SK-N-SH (cell line): ENCODE measurements at regions not wholly inside any gene's neighbourhood (a gene's known extent, or its start where the extent isn't known, plus 50 kb on each side); places are given as distances from the start of the nearest gene placed in this dataset.

Experiments
- CTCF ChIA-PET: fragments of 300-600, 350-600 bp; formaldehyde crosslinking; extraction: SDS; loops from one replicate; lab custom pipeline; 2021; lab: Yijun Ruan, JAX
- POLR2A ChIA-PET: fragments of 350-600 bp; sonication (Branson Sonifier 250); formaldehyde crosslinking; extraction: SDS; loops from one replicate; lab custom pipeline; 2020; ENCODE audit warnings: antibody characterized with exemption, inconsistent platforms; lab: Yijun Ruan, JAX
- DNase-seq: peaks from one replicate; pipeline ENCODE4 v3.0.0; 2012
- H2AFZ ChIP-seq: fragments of 200-600 bp; sonication (generic); 2 replicates; pipeline ENCODE4 v1.8.1; 2016; ENCODE audit warnings: antibody characterized with exemption, mild to moderate bottlenecking, low read depth
- H3F3A ChIP-seq: fragments of 200-600 bp; sonication (generic); replicated peaks from 2 replicates; pipeline ENCODE3; 2016; ENCODE audit warnings: antibody characterized with exemption, mild to moderate bottlenecking; ENCODE audit not compliant: insufficient read depth
- H3K27ac ChIP-seq, 2 experiments: fragments of 200-500 bp in 1 of 2; fragments of 200-600 bp in 1 of 2; sonication (Bioruptor generic) in 1 of 2; sonication (generic), shearing (Covaris generic) in 1 of 2; 2 replicates each; pipeline versions ENCODE4 v1.5.1 to v1.6.1; 2014 to 2016; ENCODE audit warnings: low read depth in 2 of 2, inconsistent platforms in 1 of 2, low read length in 1 of 2, mild to moderate bottlenecking in 1 of 2, mixed read lengths in 1 of 2
- H3K27me3 ChIP-seq: fragments of 200-600 bp; sonication (generic), shearing (Covaris generic); 2 replicates; pipeline ENCODE4 v1.6.1; 2016; ENCODE audit warnings: mixed run types; ENCODE audit not compliant: insufficient read depth
- H3K36me3 ChIP-seq, 2 experiments: fragments of 200-500 bp in 1 of 2; fragments of 200-600 bp in 1 of 2; sonication (Bioruptor generic) in 1 of 2; sonication (generic) in 1 of 2; replicated peaks in 1 of 2; 2 replicates each; pipeline versions ENCODE3 to v1.5.1; 2014 to 2016; ENCODE audit warnings: low read length in 1 of 2, mild to moderate bottlenecking in 1 of 2; ENCODE audit not compliant: insufficient read depth in 2 of 2, control insufficient read depth in 1 of 2
- H3K4me1 ChIP-seq, 2 experiments: fragments of 200-500 bp in 1 of 2; fragments of 200-600 bp in 1 of 2; sonication (Bioruptor generic) in 1 of 2; sonication (generic), shearing (Covaris generic) in 1 of 2; 2 replicates each; pipeline versions ENCODE4 v1.5.1 to v1.6.1; 2014 to 2016; ENCODE audit warnings: low read depth in 1 of 2, low read length in 1 of 2, mixed run types in 1 of 2; ENCODE audit not compliant: insufficient read depth in 2 of 2, control insufficient read depth in 1 of 2
- H3K4me2 ChIP-seq: fragments of 200-600 bp; sonication (generic), shearing (Covaris generic); 2 replicates; pipeline ENCODE4 v1.6.1; 2017; ENCODE audit warnings: mixed run types
- H3K4me3 ChIP-seq, 2 experiments: fragments of 200-500 bp in 1 of 2; fragments of 200-600 bp in 1 of 2; sonication (Bioruptor generic) in 1 of 2; sonication (generic), shearing (Covaris generic) in 1 of 2; 2 replicates each; pipeline versions ENCODE4 v1.5.1 to v1.8.1; 2014 to 2016; ENCODE audit warnings: low read depth in 2 of 2, inconsistent platforms in 1 of 2, low read length in 1 of 2, mild to moderate bottlenecking in 1 of 2, mixed read lengths in 1 of 2, moderate library complexity in 1 of 2
- H3K79me2 ChIP-seq: fragments of 200-600 bp; sonication (generic); 2 replicates; pipeline ENCODE4 v1.8.1; 2017; ENCODE audit warnings: mild to moderate bottlenecking; ENCODE audit not compliant: insufficient read depth
- H3K9ac ChIP-seq: fragments of 200-600 bp; sonication (generic); 2 replicates; pipeline ENCODE4 v1.6.1; 2017; ENCODE audit warnings: mixed run types
- H3K9me2 ChIP-seq: fragments of 200-600 bp; sonication (generic); 2 replicates; pipeline ENCODE4 v1.6.1; 2017; ENCODE audit warnings: mixed run types
- H3K9me3 ChIP-seq: fragments of 200-600 bp; sonication (generic); 2 replicates; pipeline ENCODE4 v1.6.1; 2017; ENCODE audit warnings: mixed run types, mild to moderate bottlenecking, moderate library complexity
- H4K20me1 ChIP-seq: fragments of 200-600 bp; sonication (generic); 2 replicates; pipeline ENCODE4 v1.6.1; 2017; ENCODE audit warnings: mild to moderate bottlenecking, mixed run types; ENCODE audit not compliant: insufficient read depth
- CHD2 ChIP-seq: fragments of 150-350 bp; IDR thresholded peaks from 2 replicates; pipeline ENCODE4 v1.6.1; 2018; ENCODE audit warnings: low read length; ENCODE audit not compliant: partially characterized antibody
- EP300 ChIP-seq, 2 experiments: IDR thresholded peaks; 2 replicates each; pipeline versions ENCODE4 v1.4.0 to v1.6.1; 2012; ENCODE audit warnings: borderline replicate concordance in 1 of 2, low read depth in 1 of 2, low read length in 1 of 2
- EZH2phosphoT487 ChIP-seq: fragments of 200-600 bp; sonication (generic); IDR thresholded peaks from 2 replicates; pipeline ENCODE4 v1.6.1; 2017; ENCODE audit warnings: low read depth, mixed run types, mild to moderate bottlenecking, antibody characterized with exemption, moderate library complexity, borderline replicate concordance
- FOXJ3 ChIP-seq: sonication (generic); formaldehyde crosslinking; IDR thresholded peaks from 2 replicates; pipeline ENCODE4 v1.5.1; 2020; ENCODE audit warnings: mild to moderate bottlenecking, missing genetic modification reagents
- GATA2 ChIP-seq: sonication (generic); formaldehyde crosslinking; IDR thresholded peaks from 2 replicates; pipeline ENCODE4 v1.5.0; 2020; ENCODE audit warnings: mild to moderate bottlenecking, missing genetic modification reagents
- MEF2A ChIP-seq: IDR thresholded peaks from 2 replicates; pipeline ENCODE4 v1.4.0; 2012; ENCODE audit warnings: low read depth, borderline replicate concordance
- MXI1 ChIP-seq: IDR thresholded peaks from 2 replicates; pipeline ENCODE4 v1.6.1; 2012; ENCODE audit warnings: mild to moderate bottlenecking, low read depth, low read length, improper control_type of control experiment
- NFIC ChIP-seq: IDR thresholded peaks from 2 replicates; pipeline ENCODE4 v1.4.0; 2012; ENCODE audit warnings: borderline replicate concordance
- POLR2AphosphoS5 ChIP-seq: IDR thresholded peaks from 2 replicates; pipeline ENCODE4 v1.6.1; 2012; ENCODE audit warnings: low read depth, low read length
- RAD21 ChIP-seq: IDR thresholded peaks from 2 replicates; pipeline ENCODE4 v1.6.1; 2012; ENCODE audit warnings: mild to moderate bottlenecking, low read length
- RFX5 ChIP-seq: IDR thresholded peaks from 2 replicates; pipeline ENCODE4 v1.6.1; 2012; ENCODE audit warnings: mild to moderate bottlenecking, improper control_type of control experiment, low read length
- TCF12 ChIP-seq: IDR thresholded peaks from 2 replicates; pipeline ENCODE4 v1.4.0; 2012
- YY1 ChIP-seq: IDR thresholded peaks from 2 replicates; pipeline ENCODE4 v1.4.0; 2012; ENCODE audit warnings: low read depth, mild to moderate bottlenecking
- WGBS: methylation state at CpG from one replicate; pipeline ENCODE4 v1.1.6; 2017; ENCODE audit warnings: low lambda C conversion rate; 5-methylcytosine and 5-hydroxymethylcytosine counted together
- TF ChIP-seq, protein P1 (sequence below): fragments of 150-350 bp; IDR thresholded peaks from 2 replicates; pipeline ENCODE4 v1.6.1; 2016; ENCODE audit warnings: mild to moderate bottlenecking, low read depth, low read length
- TF ChIP-seq, protein P2 (sequence below): IDR thresholded peaks from 2 replicates; pipeline ENCODE4 v1.4.0; 2012; ENCODE audit warnings: low read depth, borderline replicate concordance
- TF ChIP-seq, protein P3 (sequence below): fragments of 200-600 bp; sonication (generic); IDR thresholded peaks from 2 replicates; pipeline ENCODE4 v1.6.1; 2017; ENCODE audit warnings: antibody characterized with exemption, mild to moderate bottlenecking, moderate library complexity
- TF ChIP-seq, protein P4 (sequence below): IDR thresholded peaks from 2 replicates; pipeline ENCODE4 v1.4.0; 2012; ENCODE audit warnings: low read depth
- TF ChIP-seq, protein P5 (sequence below): IDR thresholded peaks from 2 replicates; pipeline ENCODE4 v1.4.0; 2012; ENCODE audit warnings: low read depth, borderline replicate concordance
- TF ChIP-seq, protein P6 (sequence below): IDR thresholded peaks from 2 replicates; pipeline ENCODE4; 2012

DNA sequence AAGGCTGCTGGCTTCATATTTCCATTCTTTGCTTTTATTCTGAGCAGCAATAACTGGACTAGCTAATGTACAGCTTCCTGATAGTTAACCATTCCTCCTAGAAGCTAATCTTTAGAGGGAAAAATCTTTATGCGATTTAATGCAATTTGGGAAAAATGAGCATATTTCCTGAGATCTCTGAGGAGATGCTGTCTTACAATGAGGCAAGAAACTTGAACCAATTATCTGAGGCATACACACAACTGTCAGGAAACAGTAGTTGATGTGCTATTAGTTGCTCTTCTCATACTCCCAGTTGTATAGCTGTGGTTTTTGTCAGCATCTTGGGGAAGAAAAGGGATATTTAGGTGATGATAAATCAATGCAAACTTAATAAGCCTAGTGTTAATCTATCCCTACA, 265.9 kb downstream of the NEBL start:
- no peaks in the 10 kb centered on the region for H3K79me2 ChIP-seq
- peaks cover 0 to 3% of the 10 kb centered on the region in 2 experiments; a peak in 2 of 4 replicates for H3K4me1 ChIP-seq
- DNase-seq, result no peak
- no peak overlapping the region for H3K4me2 ChIP-seq
- H3K36me3 ChIP-seq, result no peaks in the 10 kb centered on the region
- no peaks in the 10 kb centered on the region for H4K20me1 ChIP-seq
- WGBS, result 57% methylated on average over 1 of the region's 1 CpG
- no peaks in the 10 kb centered on the region for H3F3A ChIP-seq
- ChIA-PET POLR2A (no interaction called here), CTCF (no interaction called here)
- no peak for TF ChIP-seq EZH2phosphoT487
- no peaks in the 10 kb centered on the region for H3K9me2 ChIP-seq
- no peaks in the 10 kb centered on the region for H3K9me3 ChIP-seq
- H3K27ac ChIP-seq, result no peak overlapping the region
- no peak overlapping the region for H2AFZ ChIP-seq
- no peaks in the 10 kb centered on the region for H3K27me3 ChIP-seq
- H3K4me3 ChIP-seq, result no peak overlapping the region
- H3K9ac ChIP-seq, result no peak overlapping the region

DNA sequence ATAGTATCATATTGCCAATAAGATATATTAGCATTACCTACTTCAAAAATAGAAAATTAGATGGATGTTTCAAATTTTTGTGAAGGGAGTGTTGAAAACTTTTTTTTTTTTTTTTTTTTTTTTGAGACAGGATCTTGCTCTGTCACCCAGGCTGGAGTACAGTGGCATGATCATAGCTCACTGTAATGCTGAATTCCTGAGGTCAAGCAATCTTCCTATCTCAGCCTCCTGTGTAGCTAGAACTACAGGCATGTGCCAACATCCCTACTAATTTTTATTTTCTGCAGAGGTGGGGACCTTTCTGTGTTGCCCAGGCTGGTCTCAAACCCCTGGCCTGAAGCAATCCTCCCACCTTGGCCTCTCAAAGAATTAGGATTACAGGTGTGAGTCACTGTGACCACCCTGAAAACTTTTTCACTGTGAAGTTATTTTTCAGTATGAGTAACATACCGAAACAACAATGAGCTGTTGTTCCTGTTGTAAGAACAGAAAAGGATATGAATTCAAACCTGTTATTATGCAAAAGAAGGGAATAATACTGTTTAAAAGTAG, 266.9 kb downstream of the NEBL start:
- TF ChIP-seq, protein P1, sequence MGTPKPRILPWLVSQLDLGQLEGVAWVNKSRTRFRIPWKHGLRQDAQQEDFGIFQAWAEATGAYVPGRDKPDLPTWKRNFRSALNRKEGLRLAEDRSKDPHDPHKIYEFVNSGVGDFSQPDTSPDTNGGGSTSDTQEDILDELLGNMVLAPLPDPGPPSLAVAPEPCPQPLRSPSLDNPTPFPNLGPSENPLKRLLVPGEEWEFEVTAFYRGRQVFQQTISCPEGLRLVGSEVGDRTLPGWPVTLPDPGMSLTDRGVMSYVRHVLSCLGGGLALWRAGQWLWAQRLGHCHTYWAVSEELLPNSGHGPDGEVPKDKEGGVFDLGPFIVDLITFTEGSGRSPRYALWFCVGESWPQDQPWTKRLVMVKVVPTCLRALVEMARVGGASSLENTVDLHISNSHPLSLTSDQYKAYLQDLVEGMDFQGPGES, result no peak
- no peak for TF ChIP-seq FOXJ3
- TF ChIP-seq EP300 (IDR thresholded peaks at IDR 0.05; ENCODE audit: borderline replicate concordance in 1 of 2, low read depth in 1 of 2, low read length in 1 of 2), result no peak
- TF ChIP-seq EZH2phosphoT487, result no peak
- no peak for TF ChIP-seq MXI1
- TF ChIP-seq, protein P2, sequence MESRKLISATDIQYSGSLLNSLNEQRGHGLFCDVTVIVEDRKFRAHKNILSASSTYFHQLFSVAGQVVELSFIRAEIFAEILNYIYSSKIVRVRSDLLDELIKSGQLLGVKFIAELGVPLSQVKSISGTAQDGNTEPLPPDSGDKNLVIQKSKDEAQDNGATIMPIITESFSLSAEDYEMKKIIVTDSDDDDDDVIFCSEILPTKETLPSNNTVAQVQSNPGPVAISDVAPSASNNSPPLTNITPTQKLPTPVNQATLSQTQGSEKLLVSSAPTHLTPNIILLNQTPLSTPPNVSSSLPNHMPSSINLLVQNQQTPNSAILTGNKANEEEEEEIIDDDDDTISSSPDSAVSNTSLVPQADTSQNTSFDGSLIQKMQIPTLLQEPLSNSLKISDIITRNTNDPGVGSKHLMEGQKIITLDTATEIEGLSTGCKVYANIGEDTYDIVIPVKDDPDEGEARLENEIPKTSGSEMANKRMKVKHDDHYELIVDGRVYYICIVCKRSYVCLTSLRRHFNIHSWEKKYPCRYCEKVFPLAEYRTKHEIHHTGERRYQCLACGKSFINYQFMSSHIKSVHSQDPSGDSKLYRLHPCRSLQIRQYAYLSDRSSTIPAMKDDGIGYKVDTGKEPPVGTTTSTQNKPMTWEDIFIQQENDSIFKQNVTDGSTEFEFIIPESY, result no peak
- TF ChIP-seq GATA2 (CRISPR knock-in tag), result no peak
- no peak for TF ChIP-seq YY1
- TF ChIP-seq MEF2A, result no peak
- TF ChIP-seq, protein P3, sequence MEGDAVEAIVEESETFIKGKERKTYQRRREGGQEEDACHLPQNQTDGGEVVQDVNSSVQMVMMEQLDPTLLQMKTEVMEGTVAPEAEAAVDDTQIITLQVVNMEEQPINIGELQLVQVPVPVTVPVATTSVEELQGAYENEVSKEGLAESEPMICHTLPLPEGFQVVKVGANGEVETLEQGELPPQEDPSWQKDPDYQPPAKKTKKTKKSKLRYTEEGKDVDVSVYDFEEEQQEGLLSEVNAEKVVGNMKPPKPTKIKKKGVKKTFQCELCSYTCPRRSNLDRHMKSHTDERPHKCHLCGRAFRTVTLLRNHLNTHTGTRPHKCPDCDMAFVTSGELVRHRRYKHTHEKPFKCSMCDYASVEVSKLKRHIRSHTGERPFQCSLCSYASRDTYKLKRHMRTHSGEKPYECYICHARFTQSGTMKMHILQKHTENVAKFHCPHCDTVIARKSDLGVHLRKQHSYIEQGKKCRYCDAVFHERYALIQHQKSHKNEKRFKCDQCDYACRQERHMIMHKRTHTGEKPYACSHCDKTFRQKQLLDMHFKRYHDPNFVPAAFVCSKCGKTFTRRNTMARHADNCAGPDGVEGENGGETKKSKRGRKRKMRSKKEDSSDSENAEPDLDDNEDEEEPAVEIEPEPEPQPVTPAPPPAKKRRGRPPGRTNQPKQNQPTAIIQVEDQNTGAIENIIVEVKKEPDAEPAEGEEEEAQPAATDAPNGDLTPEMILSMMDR, result no peak
- TF ChIP-seq TCF12, result no peak
- TF ChIP-seq, protein P4, sequence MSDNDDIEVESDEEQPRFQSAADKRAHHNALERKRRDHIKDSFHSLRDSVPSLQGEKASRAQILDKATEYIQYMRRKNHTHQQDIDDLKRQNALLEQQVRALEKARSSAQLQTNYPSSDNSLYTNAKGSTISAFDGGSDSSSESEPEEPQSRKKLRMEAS, result no peak
- TF ChIP-seq, protein P5, sequence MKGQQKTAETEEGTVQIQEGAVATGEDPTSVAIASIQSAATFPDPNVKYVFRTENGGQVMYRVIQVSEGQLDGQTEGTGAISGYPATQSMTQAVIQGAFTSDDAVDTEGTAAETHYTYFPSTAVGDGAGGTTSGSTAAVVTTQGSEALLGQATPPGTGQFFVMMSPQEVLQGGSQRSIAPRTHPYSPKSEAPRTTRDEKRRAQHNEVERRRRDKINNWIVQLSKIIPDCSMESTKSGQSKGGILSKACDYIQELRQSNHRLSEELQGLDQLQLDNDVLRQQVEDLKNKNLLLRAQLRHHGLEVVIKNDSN, result no peak
- TF ChIP-seq RAD21, result no peak
- TF ChIP-seq POLR2AphosphoS5, result no peak
- no peak for TF ChIP-seq NFIC
- TF ChIP-seq CHD2, result no peak
- TF ChIP-seq RFX5, result no peak
- TF ChIP-seq, protein P6, sequence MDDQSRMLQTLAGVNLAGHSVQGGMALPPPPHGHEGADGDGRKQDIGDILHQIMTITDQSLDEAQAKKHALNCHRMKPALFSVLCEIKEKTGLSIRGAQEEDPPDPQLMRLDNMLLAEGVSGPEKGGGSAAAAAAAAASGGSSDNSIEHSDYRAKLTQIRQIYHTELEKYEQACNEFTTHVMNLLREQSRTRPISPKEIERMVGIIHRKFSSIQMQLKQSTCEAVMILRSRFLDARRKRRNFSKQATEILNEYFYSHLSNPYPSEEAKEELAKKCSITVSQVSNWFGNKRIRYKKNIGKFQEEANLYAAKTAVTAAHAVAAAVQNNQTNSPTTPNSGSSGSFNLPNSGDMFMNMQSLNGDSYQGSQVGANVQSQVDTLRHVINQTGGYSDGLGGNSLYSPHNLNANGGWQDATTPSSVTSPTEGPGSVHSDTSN, result no peak
- H3K4me2 ChIP-seq, result no peak overlapping the region
- no peak overlapping the region for H3K9ac ChIP-seq
- no peak overlapping the region for H3K27ac ChIP-seq
- H3K4me1 ChIP-seq, result no peaks in the 10 kb centered on the region; a peak in 1 of 4 replicates
- no peaks in the 10 kb centered on the region for H3K36me3 ChIP-seq
- H4K20me1 ChIP-seq, result no peaks in the 10 kb centered on the region
- no peaks in the 10 kb centered on the region for H3K27me3 ChIP-seq
- no peak overlapping the region for H3K4me3 ChIP-seq
- no peaks in the 10 kb centered on the region for H3K9me2 ChIP-seq
- ChIA-PET CTCF (no interaction called here), POLR2A (no interaction called here)
- no peaks in the 10 kb centered on the region for H3K9me3 ChIP-seq
- H2AFZ ChIP-seq, result no peak overlapping the region
- 48% methylated on average over 1 of the region's 1 CpG for WGBS
- no peaks in the 10 kb centered on the region for H3K79me2 ChIP-seq
- H3F3A ChIP-seq, result no peaks in the 10 kb centered on the region
- DNase-seq, result no peak
